Peyer's patch (tissue), 4 donors: ENCODE measurements at regions not wholly inside any gene's neighbourhood (a gene's known extent, or its start where the extent isn't known, plus 50 kb on each side); places are given as distances from the start of the nearest gene placed in this dataset.
A peak's percentile ranks its signal among the peaks of the same experiment; 100 is the strongest.

Source experiments
- DNase-seq, 3 donors: peaks; one replicate each; pipeline ENCODE4 v3.0.0-alpha.2; 2017 to 2019
- H3K27ac ChIP-seq, 4 donors: fragments of 200-600 bp; sonication (generic); one replicate each; pipeline ENCODE4 v1.5.1; 2016 to 2019
- H3K27me3 ChIP-seq, 2 donors: fragments of 200-600 bp; sonication (generic); one replicate each; pipeline ENCODE4 v1.5.1; 2019
- H3K36me3 ChIP-seq, 3 donors: fragments of 200-600 bp; sonication (generic); one replicate each; pipeline ENCODE4 v1.5.1; 2016 to 2019
- H3K4me1 ChIP-seq, 4 donors: fragments of 200-600 bp; sonication (generic); one replicate each; pipeline ENCODE4 v1.5.1; 2016 to 2019
- H3K4me3 ChIP-seq, 4 donors: fragments of 200-600 bp; sonication (generic); 1 replicate in 3 of 4; 2 replicates in 1 of 4; pipeline ENCODE4 v1.5.1; 2016 to 2019; ENCODE audit warnings: mild to moderate bottlenecking in 1 of 4
- H3K9me3 ChIP-seq, 4 donors: fragments of 200-600 bp; sonication (generic); one replicate each; pipeline ENCODE4 v1.5.1; 2016 to 2019; ENCODE audit warnings: mild to moderate bottlenecking in 1 of 4
- POLR2A ChIP-seq, 2 donors: fragments of 450-650 bp; IDR thresholded peaks; one replicate each; pipeline ENCODE4 v1.5.1; 2017; ENCODE audit warnings: antibody characterized with exemption in 2 of 2, mild to moderate bottlenecking in 2 of 2, moderate library complexity in 2 of 2
- TF ChIP-seq, protein P1 (sequence below), 6 experiments: fragments of 450-650 bp in 4 of 6; fragments of 200-600 bp in 2 of 6; sonication (generic) in 1 of 6; IDR thresholded peaks; one replicate each; pipeline ENCODE4 v1.5.1; 2017 to 2019; ENCODE audit warnings: antibody characterized with exemption in 6 of 6, mild to moderate bottlenecking in 3 of 6, moderate library complexity in 1 of 6

DNA sequence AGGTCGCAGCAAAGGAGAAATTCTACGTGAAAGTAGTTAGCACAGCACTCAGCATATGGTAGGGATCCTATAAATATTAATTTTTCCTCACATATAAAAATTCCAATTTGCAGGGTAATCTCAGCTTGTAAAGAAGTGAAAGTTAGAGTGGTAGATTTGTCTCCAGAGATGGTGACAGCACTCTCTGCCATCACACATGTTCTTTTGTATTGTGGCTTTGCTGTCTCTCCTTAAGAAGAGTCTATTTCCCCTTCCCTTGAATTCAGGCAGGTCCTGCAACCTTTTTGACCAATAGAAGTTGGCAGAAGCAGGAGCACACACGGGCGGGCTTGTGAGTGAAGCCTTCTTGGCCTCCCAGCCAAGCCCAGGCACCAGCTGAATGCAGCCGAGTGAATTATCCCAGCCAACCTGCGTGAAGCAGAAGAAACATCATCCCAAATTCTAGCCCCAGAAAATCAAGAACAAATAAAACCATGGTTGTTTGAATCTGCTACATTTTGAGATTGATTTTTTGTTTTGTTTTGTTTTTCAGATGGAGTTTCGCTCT lies 107.8 kb upstream of the COPS8 start:
- H3K27ac ChIP-seq: no peak overlapping the region
- no peaks in the 10 kb centered on the region for H3K4me1 ChIP-seq
- no peak for TF ChIP-seq POLR2A (IDR thresholded peaks at IDR 0.05)
- TF ChIP-seq, protein P1, sequence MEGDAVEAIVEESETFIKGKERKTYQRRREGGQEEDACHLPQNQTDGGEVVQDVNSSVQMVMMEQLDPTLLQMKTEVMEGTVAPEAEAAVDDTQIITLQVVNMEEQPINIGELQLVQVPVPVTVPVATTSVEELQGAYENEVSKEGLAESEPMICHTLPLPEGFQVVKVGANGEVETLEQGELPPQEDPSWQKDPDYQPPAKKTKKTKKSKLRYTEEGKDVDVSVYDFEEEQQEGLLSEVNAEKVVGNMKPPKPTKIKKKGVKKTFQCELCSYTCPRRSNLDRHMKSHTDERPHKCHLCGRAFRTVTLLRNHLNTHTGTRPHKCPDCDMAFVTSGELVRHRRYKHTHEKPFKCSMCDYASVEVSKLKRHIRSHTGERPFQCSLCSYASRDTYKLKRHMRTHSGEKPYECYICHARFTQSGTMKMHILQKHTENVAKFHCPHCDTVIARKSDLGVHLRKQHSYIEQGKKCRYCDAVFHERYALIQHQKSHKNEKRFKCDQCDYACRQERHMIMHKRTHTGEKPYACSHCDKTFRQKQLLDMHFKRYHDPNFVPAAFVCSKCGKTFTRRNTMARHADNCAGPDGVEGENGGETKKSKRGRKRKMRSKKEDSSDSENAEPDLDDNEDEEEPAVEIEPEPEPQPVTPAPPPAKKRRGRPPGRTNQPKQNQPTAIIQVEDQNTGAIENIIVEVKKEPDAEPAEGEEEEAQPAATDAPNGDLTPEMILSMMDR (IDR thresholded peaks at IDR 0.05): no peak
- H3K27me3 ChIP-seq: no peaks in the 10 kb centered on the region
- no peak overlapping the region for H3K4me3 ChIP-seq
- H3K36me3 ChIP-seq: no peaks in the 10 kb centered on the region
- H3K9me3 ChIP-seq: no peaks in the 10 kb centered on the region
- no peak for DNase-seq

DNA sequence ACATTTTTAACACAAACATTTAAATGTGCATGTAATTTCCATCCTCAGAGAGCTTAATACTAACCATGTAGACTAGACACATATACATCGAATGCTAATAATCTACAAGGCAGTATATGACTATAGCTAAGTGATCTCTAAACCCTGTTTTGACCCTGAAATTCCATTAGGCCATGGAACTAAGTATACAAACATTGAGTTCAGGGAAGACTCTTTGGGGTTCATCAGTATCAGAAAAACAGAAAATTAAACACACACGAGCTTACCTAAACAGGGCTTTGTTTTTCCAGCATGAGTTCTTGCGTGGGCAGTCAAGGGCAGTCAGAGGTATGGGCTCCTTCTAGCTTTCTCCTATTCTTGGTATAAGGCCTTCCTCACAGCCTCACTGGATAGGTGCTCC lies 106.0 kb upstream of the COPS8 start:
- Histone ChIP-seq H3K4me3 (no peak overlapping the region), H3K27ac (no peak overlapping the region), H3K4me1 (no peaks in the 10 kb centered on the region), H3K27me3 (no peaks in the 10 kb centered on the region), H3K36me3 (no peaks in the 10 kb centered on the region), H3K9me3 (no peaks in the 10 kb centered on the region)
- TF ChIP-seq POLR2A (IDR thresholded peaks at IDR 0.05): no peak
- TF ChIP-seq, protein P1 (IDR thresholded peaks at IDR 0.05): no peak
- no peak for DNase-seq

DNA sequence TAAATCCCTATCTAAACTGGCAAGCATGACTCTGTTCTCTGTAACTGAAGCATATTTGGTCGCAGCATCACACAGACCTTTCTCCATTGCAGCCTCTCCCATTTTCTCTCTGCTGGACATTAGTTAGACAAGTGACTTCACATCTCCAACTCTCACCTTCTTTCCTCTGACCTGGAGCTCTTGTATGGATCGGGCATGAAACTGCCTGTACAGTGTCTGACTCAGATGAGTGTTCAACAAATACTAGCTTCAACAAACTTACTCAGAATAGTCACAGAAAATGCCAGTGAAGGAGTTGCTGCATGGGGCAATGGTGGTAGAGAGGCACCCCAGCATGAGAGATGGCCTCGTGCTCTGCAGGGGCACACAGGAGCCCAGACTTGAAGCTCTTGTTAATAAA lies 104.7 kb upstream of the COPS8 start:
- Histone ChIP-seq H3K4me3 (no peak overlapping the region), H3K27ac (no peak overlapping the region), H3K4me1 (no peaks in the 10 kb centered on the region), H3K36me3 (no peaks in the 10 kb centered on the region), H3K27me3 (no peaks in the 10 kb centered on the region), H3K9me3 (no peaks in the 10 kb centered on the region)
- peak in 1 of 3 donors; percentile 28 for DNase-seq
- TF ChIP-seq, protein P1 (IDR thresholded peaks at IDR 0.05): no peak
- TF ChIP-seq POLR2A (IDR thresholded peaks at IDR 0.05): no peak

DNA sequence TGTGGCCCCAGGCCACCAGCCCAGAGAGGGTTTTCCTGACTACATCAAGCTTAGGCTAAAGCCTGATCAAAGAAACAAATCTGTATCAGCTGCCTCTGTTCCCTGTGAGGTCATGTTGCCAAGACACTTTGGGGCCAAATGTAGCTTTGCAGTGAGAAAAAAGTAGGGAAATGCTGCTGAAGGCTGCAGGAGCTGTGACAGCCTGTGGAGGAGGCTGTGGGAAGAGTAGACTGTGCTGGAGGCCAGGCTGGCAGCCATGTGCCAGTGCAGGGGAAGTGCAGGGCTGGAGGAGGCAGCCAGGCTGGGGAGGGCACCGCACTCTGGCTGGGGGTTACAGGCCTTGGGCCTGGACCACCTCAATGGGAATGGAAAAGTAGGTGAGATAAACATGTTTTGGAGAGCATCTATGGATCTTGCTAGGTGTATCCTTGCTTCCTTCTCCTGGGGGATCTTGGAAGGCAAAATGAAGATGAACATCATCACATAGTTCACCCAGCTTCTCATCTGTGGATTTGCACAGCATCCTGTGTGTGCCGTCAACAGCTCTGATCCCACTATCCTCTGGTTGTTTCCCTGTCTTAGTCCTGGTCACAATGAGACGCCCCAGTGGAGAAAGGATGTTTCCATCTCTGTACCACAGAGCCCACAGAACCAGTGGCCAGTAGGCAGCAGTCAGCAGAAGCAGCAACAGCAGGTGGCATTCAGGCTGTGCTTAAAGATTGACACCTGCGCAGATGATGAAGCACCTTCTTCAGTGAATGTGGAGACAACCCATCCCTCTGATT lies 103.8 kb upstream of the COPS8 start:
- TF ChIP-seq, protein P1 (IDR thresholded peaks at IDR 0.05): no peak
- TF ChIP-seq POLR2A (IDR thresholded peaks at IDR 0.05): no peak
- no peak for DNase-seq

DNA sequence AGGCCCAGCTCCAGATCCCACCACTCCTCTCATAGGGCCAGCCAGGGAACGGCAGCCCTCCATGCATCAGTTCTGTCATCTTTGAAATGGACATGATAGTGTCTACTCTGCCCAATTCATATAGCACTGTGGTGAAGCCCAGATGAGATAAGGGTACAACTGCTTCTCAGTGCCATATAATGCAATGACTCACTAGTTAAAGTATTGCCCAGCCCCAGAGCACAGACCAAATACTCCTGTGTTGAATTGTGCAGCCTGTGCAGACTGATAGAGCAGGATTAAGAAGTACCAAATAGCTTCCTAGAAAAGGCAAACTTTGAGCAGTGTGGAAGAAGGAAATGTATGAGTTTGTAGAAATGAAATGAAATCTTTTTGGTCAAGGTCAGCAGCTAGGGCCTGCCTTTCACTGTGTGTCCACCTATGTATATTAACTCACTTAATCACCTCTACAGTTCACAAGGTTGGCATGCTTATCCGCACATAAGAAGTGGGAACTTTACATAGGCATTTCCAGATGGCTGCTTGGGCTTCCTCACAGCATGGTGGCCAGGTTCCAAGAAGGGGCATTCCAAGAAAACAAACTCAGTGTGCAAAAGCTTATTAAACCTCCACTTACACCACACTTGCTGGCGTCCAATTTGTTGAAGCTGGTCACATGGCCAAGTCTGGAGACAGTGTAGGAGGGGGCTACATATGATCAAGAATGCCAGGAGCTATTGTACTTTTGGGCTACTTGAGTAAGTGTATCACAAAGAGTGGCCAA lies 102.8 kb upstream of the COPS8 start:
- no peak for DNase-seq
- Histone ChIP-seq H3K9me3 (no peaks in the 10 kb centered on the region), H3K27ac (peak overlapping the region in 1 of 4 donors; percentile 83), H3K36me3 (no peaks in the 10 kb centered on the region), H3K27me3 (no peaks in the 10 kb centered on the region), H3K4me3 (no peak overlapping the region), H3K4me1 (peaks cover 0 to under 1% (median 0%) of the 10 kb centered on the region in 4 donors)
- TF ChIP-seq, protein P1 (IDR thresholded peaks at IDR 0.05): no peak
- peak in 1 of 2 donors; percentile 19 for TF ChIP-seq POLR2A (IDR thresholded peaks at IDR 0.05)

More for the DNA sequence above, 103.8 kb upstream of the COPS8 start:
- peak overlapping the region in 1 of 4 donors; percentile 83 for H3K27ac ChIP-seq
- no peaks in the 10 kb centered on the region for H3K4me1 ChIP-seq
- H3K36me3 ChIP-seq: no peaks in the 10 kb centered on the region
- no peaks in the 10 kb centered on the region for H3K27me3 ChIP-seq
- no peak overlapping the region for H3K4me3 ChIP-seq
- H3K9me3 ChIP-seq: no peaks in the 10 kb centered on the region
